ENCODE measurements at regions not wholly inside any gene's neighbourhood (a gene's known extent, or its start where the extent isn't known, plus 50 kb on each side); places are given as distances from the start of the nearest gene placed in this dataset.

DNA sequence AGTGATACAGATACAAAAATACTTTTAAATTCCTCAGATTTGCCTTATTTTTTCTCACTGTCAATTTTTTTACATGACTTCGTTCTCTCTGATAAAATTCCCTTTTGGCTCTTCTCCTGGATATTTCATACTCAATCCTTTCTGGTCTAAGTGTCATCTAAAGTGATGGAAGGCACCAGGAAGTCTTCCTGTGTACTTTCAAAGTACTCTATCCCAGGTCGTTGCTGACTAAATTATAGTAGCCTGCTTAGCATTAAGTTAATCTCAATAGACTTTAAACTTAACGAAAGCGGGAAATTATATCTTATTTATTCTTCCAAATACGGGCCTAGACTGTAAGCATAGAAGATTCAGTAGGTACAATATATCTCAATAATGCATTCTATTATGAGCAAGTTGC, 67.8 kb downstream of the CASP12 start:
- no peak for FAIRE-seq
- no peak for DNase-seq (ENCODE audit: low spot score)

DNA sequence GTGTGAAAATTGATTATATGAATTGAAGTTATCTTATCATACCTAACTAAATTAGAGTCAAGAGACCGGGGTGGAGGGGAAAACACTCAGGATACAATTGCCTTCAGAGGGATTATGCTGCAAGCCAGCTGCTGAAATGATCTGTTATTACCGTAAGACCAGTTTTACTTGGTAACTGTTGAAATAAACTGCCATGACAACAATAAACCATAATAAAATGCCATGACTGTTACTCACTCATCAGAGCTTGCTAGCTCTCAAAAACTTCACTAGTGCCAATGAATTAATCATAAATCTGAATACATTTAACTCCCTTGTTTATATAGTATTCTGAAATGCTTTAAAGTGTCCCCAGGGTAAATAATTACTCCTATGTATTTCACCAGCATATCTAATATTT, 68.2 kb downstream of the CASP12 start:
- no peak for FAIRE-seq
- no peak for DNase-seq (ENCODE audit: low spot score)

DNA sequence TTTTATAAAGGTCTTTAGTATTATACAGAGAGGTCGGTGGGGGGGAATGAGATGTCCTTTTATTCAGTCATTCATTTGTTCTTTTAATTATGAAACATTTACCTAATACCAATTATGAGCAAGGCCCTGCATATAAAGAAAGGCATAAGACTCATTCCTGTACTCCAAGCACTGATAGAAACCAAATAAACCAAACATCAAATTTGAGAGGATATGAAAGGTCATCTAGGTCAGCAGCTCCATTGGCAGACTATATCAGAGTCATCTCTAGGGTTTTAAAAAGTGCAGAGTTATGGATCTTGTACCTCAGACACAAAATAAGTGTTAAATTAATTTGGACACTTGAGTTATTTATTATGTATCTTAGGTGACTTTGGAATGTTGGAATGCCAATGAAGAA, 71.5 kb downstream of the CASP12 start:
- FAIRE-seq, result no peak
- DNase-seq (ENCODE audit: low spot score), result no peak

- DNase-seq (ENCODE audit: low spot score) (no peak), FAIRE-seq (no peak)
These were observed 74.6 kb downstream of the CASP12 start for GRCh38 chr11:104823657-104824056.

- DNase-seq (ENCODE audit: low spot score) (no peak), FAIRE-seq (no peak)
These were observed 77.8 kb downstream of the CASP12 start for GRCh38 chr11:104820431-104820830.

DNA sequence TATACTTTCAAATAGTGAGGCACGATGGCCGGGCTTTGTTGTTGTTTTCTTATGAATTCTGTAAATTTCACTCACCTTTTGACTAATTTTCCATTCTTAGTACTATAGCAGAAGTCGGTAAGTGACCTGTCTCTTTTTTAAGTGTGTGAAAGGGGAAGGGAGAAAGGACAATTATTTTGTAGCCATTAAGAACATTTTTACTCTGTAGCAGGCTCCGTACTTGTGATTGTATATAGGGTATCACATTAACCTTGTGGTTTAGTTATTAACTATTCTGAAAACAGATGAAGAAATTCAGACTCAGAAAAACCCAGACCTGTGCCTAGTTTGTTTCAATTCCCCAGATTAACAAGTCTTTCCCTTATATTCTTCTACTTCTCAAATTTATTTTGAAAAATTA, 78.7 kb downstream of the CASP12 start:
- no peak for FAIRE-seq
- DNase-seq (ENCODE audit: low spot score), result no peak

- FAIRE-seq (no peak), DNase-seq (ENCODE audit: low spot score) (no peak)
These were observed 79.2 kb downstream of the CASP12 start for GRCh38 chr11:104819107-104819506.

GRCh38 chr11:104817973-104818372, 80.3 kb downstream of the CASP12 start:
- FAIRE-seq, result no peak
- DNase-seq (ENCODE audit: low spot score), result no peak

GRCh38 chr11:104813532-104813931, 84.7 kb downstream of the CASP12 start:
- DNase-seq (ENCODE audit: low spot score), result no peak
- FAIRE-seq, result no peak

GRCh38 chr11:104812103-104812788, 86.0 kb downstream of the CASP12 start:
- no peak for FAIRE-seq
- DNase-seq (ENCODE audit: low spot score), result no peak

DNA sequence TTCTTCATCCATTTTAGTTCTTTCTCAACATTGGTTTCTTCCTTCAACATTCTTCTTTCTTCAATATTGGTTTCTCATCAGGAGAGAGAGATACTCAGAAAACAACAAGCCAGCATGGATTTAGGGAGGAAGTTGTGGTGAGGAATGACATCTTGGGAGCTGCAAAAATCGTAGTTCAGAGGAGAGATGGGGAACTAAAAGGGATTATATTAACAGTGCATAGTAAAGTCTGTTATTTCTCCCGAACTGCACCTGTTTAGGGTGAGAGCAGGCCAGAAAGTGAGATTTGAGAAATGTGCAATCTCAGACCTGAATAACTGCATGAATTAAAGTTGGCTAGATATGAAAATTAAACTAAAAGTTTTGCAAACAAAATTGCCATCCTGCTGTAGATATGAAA, 94.5 kb downstream of the CASP12 start:
- DNase-seq (ENCODE audit: low spot score) (no peak), FAIRE-seq (no peak)

GRCh38 chr11:104799251-104799650, 99.0 kb downstream of the CASP12 start:
- DNase-seq (ENCODE audit: low spot score), result no peak
- no peak for FAIRE-seq

- DNase-seq (ENCODE audit: low spot score) (no peak), FAIRE-seq (no peak)
These were observed 99.5 kb downstream of the CASP12 start for GRCh38 chr11:104798789-104799188.

GRCh38 chr11:104796301-104796700, 102.0 kb downstream of the CASP12 start:
- no peak for FAIRE-seq
- DNase-seq (ENCODE audit: low spot score), result no peak

DNA sequence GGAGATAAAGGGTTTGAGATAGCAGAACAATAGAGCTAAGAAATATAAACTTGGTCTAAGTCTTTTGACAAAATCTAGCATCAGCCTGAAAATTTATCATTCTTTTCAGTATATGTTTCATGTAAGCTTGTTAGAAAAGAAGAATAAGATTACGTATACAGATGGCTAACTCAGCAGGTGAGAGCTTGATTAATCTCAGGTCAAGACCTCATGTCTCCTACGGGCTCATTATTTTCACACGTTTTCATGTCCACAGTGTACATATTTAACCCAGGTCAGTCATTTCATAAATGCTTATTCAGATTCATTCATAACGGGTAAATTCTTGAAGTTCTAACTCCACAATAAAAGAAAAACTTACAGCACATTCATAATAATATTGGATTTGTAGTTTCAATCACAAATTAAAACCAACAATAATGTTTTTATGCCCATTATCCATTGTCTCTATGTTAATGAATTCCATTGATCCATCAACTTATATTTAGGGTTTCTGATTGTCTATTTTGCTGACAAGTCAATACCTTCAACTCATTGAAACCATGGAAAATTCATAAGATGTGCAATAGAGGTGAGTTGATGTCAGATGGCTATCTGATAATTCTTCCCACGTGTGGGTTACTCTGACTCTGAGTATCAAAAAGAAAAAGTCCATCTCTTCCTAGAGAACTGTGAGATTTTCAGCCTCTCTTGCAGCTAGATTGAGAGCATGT, 102.6 kb downstream of the CASP12 start:
- no peak for FAIRE-seq

DNA sequence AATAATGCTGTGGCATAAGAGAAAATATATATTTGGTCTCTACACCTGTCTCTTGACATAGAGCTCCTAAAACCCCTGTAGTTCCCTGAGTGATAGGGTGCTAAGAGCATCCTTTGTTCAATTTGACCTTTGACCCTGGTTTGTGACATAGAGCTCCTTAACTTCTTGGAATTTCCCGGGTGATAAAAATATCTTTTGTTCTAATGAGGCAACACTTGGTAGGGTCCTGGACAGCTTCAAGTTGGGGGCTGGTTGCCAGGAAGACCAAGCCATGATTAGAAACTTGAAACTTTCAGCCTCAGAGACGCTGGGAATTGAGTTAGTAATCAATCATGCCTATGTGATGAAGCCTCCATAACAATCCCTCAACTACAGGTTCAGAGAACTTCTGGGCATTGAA, 105.4 kb downstream of the CASP12 start:
- DNase-seq (ENCODE audit: low spot score) (no peak), FAIRE-seq (no peak)

More for the DNA sequence above, 102.6 kb downstream of the CASP12 start:
- no peak for DNase-seq (ENCODE audit: low spot score)

DNA sequence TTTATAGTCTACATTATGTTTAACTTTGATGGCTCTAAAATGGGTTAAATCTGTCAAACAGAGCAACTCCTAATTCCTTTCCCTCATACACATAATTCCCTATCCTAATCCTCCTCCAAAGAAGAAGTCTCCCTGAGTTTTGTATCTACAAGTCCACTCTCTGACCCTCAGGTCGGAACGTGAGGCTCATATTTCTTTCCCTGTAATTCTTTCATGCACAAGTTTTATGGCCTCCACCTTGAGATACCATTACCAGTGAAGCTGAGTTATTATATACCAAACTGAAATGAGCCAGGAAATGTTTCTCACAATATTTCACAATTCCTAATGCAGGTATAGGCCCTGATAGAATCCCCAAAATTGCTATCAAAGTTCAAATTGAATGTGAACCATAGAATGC, 106.4 kb downstream of the CASP12 start:
- FAIRE-seq, result no peak

DNA sequence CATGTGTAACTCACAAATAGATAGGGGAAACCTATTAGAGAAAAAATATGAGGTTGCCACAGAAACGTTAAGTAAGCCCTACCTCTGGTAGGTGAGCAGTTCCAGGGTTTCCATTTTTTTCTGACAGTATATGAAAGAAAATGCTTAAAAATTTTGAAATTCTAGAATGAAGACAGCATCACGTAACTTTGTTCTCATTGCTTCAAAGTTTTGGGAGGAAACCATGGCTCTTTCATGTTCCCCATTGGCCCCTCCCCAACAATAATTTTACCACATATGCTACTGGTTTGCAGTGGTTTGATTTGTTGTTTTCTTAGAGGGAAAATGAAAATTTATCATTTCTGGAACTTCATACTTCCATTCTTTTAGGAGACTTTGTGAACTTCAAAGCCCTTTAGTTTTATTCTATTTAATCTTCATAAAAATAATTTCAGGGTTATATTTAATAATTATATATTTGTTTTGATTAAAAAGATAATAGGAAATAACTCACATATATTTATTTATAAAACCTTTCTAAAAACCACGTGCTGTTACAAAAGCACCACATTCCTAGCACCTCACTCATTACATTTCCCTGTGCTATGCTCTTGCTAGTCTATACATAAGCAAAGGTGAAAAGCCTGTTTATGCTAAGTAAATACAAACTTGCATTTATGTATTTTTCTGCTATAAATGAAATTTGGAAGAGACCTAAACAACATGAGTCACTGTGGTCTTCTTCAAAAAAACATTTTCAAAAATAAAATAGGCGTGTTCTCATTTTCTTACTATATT, 113.4 kb downstream of the CASP12 start:
- DNase-seq (ENCODE audit: low spot score) (no peak), FAIRE-seq (no peak)

More for the DNA sequence above, 106.4 kb downstream of the CASP12 start:
- no peak for DNase-seq (ENCODE audit: low spot score)

- no peak for FAIRE-seq
- DNase-seq (ENCODE audit: low spot score), result no peak
These were observed 115.0 kb downstream of the CASP12 start for GRCh38 chr11:104783241-104783640.

DNA sequence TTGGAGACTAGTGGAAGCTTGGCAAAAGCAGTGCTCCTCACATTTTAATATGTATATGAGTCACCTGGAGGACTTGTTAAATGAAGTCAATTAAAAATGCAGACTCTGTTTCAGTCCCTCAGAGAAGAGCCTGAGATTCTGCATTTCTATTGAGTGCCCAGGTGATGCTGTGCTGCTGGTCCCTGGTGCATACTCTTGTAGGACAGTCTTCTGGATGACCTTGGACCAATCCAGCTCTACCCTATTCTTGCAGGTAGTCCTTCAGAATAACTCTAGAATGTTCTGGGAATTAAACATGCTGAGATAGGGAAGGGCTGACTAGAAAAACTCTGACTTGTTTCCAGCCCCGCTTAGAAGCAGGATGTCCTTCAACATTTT, 115.9 kb downstream of the CASP12 start:
- DNase-seq (ENCODE audit: low spot score), result no peak

DNA sequence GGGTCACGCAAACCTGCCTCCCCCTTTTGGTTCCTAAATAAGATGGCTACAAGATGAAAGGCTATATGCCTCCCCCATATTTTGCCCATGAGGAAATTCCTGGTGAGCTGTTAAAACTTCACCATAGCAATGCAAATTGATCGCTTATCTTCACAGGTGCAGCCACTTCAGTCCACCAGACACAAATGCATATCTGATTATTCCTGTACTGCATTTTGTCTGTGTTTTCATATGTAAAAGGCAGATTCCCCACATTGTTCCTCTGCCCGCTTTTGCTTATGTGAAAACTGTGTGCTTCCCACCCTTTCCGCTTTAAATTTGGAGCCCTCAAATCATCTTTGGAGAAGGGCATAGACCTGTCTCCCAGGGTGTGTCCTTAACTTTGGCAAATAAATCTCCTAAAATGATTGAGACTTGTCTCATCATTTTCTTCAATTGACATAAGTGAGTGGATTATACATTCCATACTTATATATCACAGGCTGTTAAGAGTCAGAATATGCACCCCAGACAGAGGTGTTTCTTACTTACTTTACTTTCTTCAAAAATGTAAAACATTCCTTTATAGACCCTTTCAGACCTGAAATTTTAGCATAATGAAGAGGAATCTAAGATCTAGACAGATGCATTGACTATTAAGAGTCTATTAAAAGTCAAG, 116.4 kb downstream of the CASP12 start:
- FAIRE-seq (no peak), DNase-seq (ENCODE audit: low spot score) (no peak)

More for the DNA sequence above, 115.9 kb downstream of the CASP12 start:
- FAIRE-seq, result no peak

DNA sequence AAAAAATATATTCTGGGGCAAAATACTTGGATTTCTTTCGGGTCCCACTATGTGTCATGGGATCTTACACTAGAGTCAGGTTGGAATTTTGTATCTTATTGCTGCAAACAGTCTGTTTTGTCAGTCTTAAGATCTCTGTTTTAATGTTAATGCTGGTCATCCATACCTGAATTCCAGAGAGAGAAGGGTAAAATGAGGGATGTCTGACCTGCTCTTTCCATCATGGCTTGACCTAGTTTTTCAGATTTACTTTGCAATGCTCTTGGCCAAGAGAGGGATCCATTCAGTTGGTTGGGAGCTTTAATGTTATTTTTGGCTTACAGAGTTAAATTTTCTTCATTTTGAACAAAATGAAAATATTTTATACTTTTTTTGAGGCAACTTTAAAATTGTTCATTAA, 117.2 kb downstream of the CASP12 start:
- DNase-seq (ENCODE audit: low spot score) (no peak), FAIRE-seq (no peak)

Data from urothelium cell line (cell line).